ENCODE measurements at regions not wholly inside any gene's neighbourhood (a gene's known extent, or its start where the extent isn't known, plus 50 kb on each side); places are given as distances from the start of the nearest gene placed in this dataset.

GRCh38 chr16:82311528-82311927, 141.5 kb upstream of the MPHOSPH6 start:
- 65% methylated on average over 5 of the region's 5 CpGs for WGBS (ENCODE audit: insufficient coverage, insufficient replicate concordance, low lambda C conversion rate, missing lambda C conversion rate)

GRCh38 chr16:82302042-82302727, 132.2 kb upstream of the MPHOSPH6 start:
- ATAC-seq (no peak), FAIRE-seq (no peak), DNase-seq (ENCODE audit: low read depth, low spot score) (no peak)
- no peak overlapping the region for H3K4me3 ChIP-seq
- no peaks in the 10 kb centered on the region for H3K4me1 ChIP-seq (ENCODE audit: control insufficient read depth, insufficient read depth, low read length)
- no TSS peak for BruUV-seq (replicated peaks)
- no peaks in the 10 kb centered on the region for H3K79me2 ChIP-seq (ENCODE audit: control insufficient read depth, insufficient read depth, low read length)
- H2AFZ ChIP-seq (ENCODE audit: control insufficient read depth, low read depth, low read length) = no peak overlapping the region
- ChIA-PET RAD21 (ENCODE audit: unreplicated experiment) (no interaction called here), SMC1A (ENCODE audit: uncharacterized antibody, unreplicated experiment) (no interaction called here), CTCF (no interaction called here), POLR2A (no interaction called here)
- intact Hi-C loops (cut with micrococcal nuclease; ENCODE audit: unreplicated experiment) = no loop called here
- no peaks in the 10 kb centered on the region for H4K20me1 ChIP-seq (ENCODE audit: control insufficient read depth, insufficient read depth)
- H3K27ac ChIP-seq (ENCODE audit: control insufficient read depth, insufficient read depth) = no peak overlapping the region
- no peak overlapping the region for H3K4me2 ChIP-seq (ENCODE audit: control insufficient read depth, insufficient read depth)
- 47% methylated on average over 17 of the region's 17 CpGs for WGBS (ENCODE audit: insufficient coverage, insufficient replicate concordance, low lambda C conversion rate, missing lambda C conversion rate)
- in situ Hi-C loops (cut with MboI) = no loop called here
- no peaks in the 10 kb centered on the region for H3K36me3 ChIP-seq (ENCODE audit: control insufficient read depth in 2 of 2, insufficient read depth in 2 of 2, low read length in 1 of 2)
- H3K9ac ChIP-seq (ENCODE audit: control insufficient read depth, insufficient read depth, low read length) = no peak overlapping the region
- no peaks in the 10 kb centered on the region for H3K27me3 ChIP-seq (replicated peaks in 1 of 2; ENCODE audit: control insufficient read depth in 2 of 2, insufficient read depth in 2 of 2, low read length in 1 of 2)
- H3K9me3 ChIP-seq (replicated peaks; ENCODE audit: control insufficient read depth, insufficient read depth, low read length) = no peaks in the 10 kb centered on the region
- no peak for TF ChIP-seq PKNOX1 (IDR thresholded peaks at IDR 0.05)
- no peak for TF ChIP-seq CHD1 (IDR thresholded peaks at IDR 0.05; ENCODE audit: low read depth, low read length)
- no peak for TF ChIP-seq SREBF1 (IDR thresholded peaks at IDR 0.05; ENCODE audit: low read length)
- TF ChIP-seq NR2F1 (conservative IDR thresholded peaks at IDR 0.05) = no peak
- no peak for TF ChIP-seq KDM1A (IDR thresholded peaks at IDR 0.05; ENCODE audit: borderline replicate concordance)
- no peak for TF ChIP-seq SMAD5 (IDR thresholded peaks at IDR 0.05; ENCODE audit: low read depth)
- TF ChIP-seq, protein P1, sequence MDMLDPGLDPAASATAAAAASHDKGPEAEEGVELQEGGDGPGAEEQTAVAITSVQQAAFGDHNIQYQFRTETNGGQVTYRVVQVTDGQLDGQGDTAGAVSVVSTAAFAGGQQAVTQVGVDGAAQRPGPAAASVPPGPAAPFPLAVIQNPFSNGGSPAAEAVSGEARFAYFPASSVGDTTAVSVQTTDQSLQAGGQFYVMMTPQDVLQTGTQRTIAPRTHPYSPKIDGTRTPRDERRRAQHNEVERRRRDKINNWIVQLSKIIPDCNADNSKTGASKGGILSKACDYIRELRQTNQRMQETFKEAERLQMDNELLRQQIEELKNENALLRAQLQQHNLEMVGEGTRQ (IDR thresholded peaks at IDR 0.05; ENCODE audit: borderline replicate concordance, low read depth, low read length) = no peak
- TF ChIP-seq PAX5 (IDR thresholded peaks at IDR 0.05; ENCODE audit: borderline replicate concordance, low read depth, low read length) = no peak
- TF ChIP-seq NBN (IDR thresholded peaks at IDR 0.05) = no peak
- TF ChIP-seq, protein P2, sequence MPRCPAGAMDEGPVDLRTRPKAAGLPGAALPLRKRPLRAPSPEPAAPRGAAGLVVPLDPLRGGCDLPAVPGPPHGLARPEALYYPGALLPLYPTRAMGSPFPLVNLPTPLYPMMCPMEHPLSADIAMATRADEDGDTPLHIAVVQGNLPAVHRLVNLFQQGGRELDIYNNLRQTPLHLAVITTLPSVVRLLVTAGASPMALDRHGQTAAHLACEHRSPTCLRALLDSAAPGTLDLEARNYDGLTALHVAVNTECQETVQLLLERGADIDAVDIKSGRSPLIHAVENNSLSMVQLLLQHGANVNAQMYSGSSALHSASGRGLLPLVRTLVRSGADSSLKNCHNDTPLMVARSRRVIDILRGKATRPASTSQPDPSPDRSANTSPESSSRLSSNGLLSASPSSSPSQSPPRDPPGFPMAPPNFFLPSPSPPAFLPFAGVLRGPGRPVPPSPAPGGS (IDR thresholded peaks at IDR 0.05; ENCODE audit: borderline replicate concordance, insufficient read depth, low read depth, low read length, poor library complexity, severe bottlenecking) = no peak
- TF ChIP-seq BACH1 (IDR thresholded peaks at IDR 0.05; ENCODE audit: borderline replicate concordance) = no peak

More at GRCh38 chr16:82311528-82311927, 141.5 kb upstream of the MPHOSPH6 start:
- no peak overlapping the region for H2AFZ ChIP-seq (ENCODE audit: control insufficient read depth, low read depth, low read length)
- H3K4me3 ChIP-seq = no peak overlapping the region
- no TSS peak for BruUV-seq (replicated peaks)
- in situ Hi-C loops (cut with MboI) = no loop called here
- ChIA-PET SMC1A (ENCODE audit: uncharacterized antibody, unreplicated experiment) (no interaction called here), CTCF (no interaction called here), RAD21 (ENCODE audit: unreplicated experiment) (no interaction called here), POLR2A (no interaction called here)
- no peak for DNase-seq (ENCODE audit: low read depth, low spot score)
- H3K36me3 ChIP-seq (ENCODE audit: control insufficient read depth in 2 of 2, insufficient read depth in 2 of 2, low read length in 1 of 2) = no peaks in the 10 kb centered on the region
- H3K9me3 ChIP-seq (replicated peaks; ENCODE audit: control insufficient read depth, insufficient read depth, low read length) = no peaks in the 10 kb centered on the region
- intact Hi-C loops (cut with micrococcal nuclease; ENCODE audit: unreplicated experiment) = no loop called here
- TF ChIP-seq SREBF2 (IDR thresholded peaks at IDR 0.05; ENCODE audit: low read length) = no peak
- no peak for TF ChIP-seq MXI1 (IDR thresholded peaks at IDR 0.05; ENCODE audit: low read depth, low read length)
- TF ChIP-seq E2F4 (IDR thresholded peaks at IDR 0.05; ENCODE audit: low read depth, low read length) = no peak
- TF ChIP-seq FOXK2 (IDR thresholded peaks at IDR 0.05) = no peak
- H3K27me3 ChIP-seq (replicated peaks in 1 of 2; ENCODE audit: control insufficient read depth in 2 of 2, insufficient read depth in 2 of 2, low read length in 1 of 2) = no peaks in the 10 kb centered on the region
- no peaks in the 10 kb centered on the region for H4K20me1 ChIP-seq (ENCODE audit: control insufficient read depth, insufficient read depth)
- no peak overlapping the region for H3K9ac ChIP-seq (ENCODE audit: control insufficient read depth, insufficient read depth, low read length)
- H3K79me2 ChIP-seq (ENCODE audit: control insufficient read depth, insufficient read depth, low read length) = no peaks in the 10 kb centered on the region
- no peak overlapping the region for H3K27ac ChIP-seq (ENCODE audit: control insufficient read depth, insufficient read depth)
- FAIRE-seq = no peak
- no peak for ATAC-seq
- H3K4me2 ChIP-seq (ENCODE audit: control insufficient read depth, insufficient read depth) = no peak overlapping the region
- no peaks in the 10 kb centered on the region for H3K4me1 ChIP-seq (ENCODE audit: control insufficient read depth, insufficient read depth, low read length)

Data from GM12878 (cell line).